Natural killer cell (primary cell): ENCODE measurements at regions not wholly inside any gene's neighbourhood (a gene's known extent, or its start where the extent isn't known, plus 50 kb on each side); places are given as distances from the start of the nearest gene placed in this dataset.

Experiments
- ATAC-seq, 3 donors: fragments of 150-1000 bp in 2 of 3; fragments of 200-7000 bp in 1 of 3; cut with Tn5 transposase; 1 replicate in 1 of 3; 2 replicates in 2 of 3; pipeline ENCODE4 v1.10.0; 2021; ENCODE audit warnings: mild to moderate bottlenecking in 2 of 3, moderate library complexity in 2 of 3
- DNase-seq, 2 donors: peaks; one replicate each; pipeline versions ENCODE4 v3.0.0 to v3.0.0-alpha.2; 2013 to 2021; ENCODE audit warnings: mixed read lengths in 1 of 2
- H3K27ac ChIP-seq: one replicate; pipeline ENCODE4 v1.5.1; 2013; ENCODE audit warnings: mild to moderate bottlenecking, low read length
- H3K27me3 ChIP-seq: one replicate; pipeline ENCODE4 v1.6.1; 2013; ENCODE audit warnings: low read length; ENCODE audit not compliant: control insufficient read depth, insufficient read depth
- H3K36me3 ChIP-seq: one replicate; pipeline ENCODE4 v1.6.1; 2013; ENCODE audit warnings: low read length; ENCODE audit not compliant: control insufficient read depth, insufficient read depth
- H3K4me1 ChIP-seq: one replicate; pipeline ENCODE4 v1.6.1; 2013; ENCODE audit warnings: low read length; ENCODE audit not compliant: control insufficient read depth, insufficient read depth
- H3K4me3 ChIP-seq: one replicate; pipeline ENCODE4 v1.5.1; 2013; ENCODE audit warnings: low read length
- H3K9me3 ChIP-seq: one replicate; pipeline ENCODE4 v1.6.1; 2013; ENCODE audit warnings: low read length; ENCODE audit not compliant: control insufficient read depth, insufficient read depth
- H3K27ac Mint-ChIP-seq, 2 donors: one replicate each; pipeline ENCODE4 v1.8.0; 2022; ENCODE audit warnings: mild to moderate bottlenecking in 2 of 2, mixed read lengths in 2 of 2, moderate library complexity in 1 of 2
- H3K27me3 Mint-ChIP-seq, 2 donors: one replicate each; pipeline ENCODE4 v1.8.0; 2022; ENCODE audit warnings: low read depth in 2 of 2, mixed read lengths in 2 of 2
- H3K36me3 Mint-ChIP-seq: one replicate; pipeline ENCODE4 v1.8.0; 2022; ENCODE audit warnings: mixed read lengths
- H3K4me1 Mint-ChIP-seq, 2 donors: one replicate each; pipeline ENCODE4 v1.8.0; 2022; ENCODE audit warnings: mixed read lengths in 2 of 2
- H3K4me3 Mint-ChIP-seq: one replicate; pipeline ENCODE4 v1.8.0; 2022; ENCODE audit warnings: mild to moderate bottlenecking, moderate library complexity, mixed read lengths
- H3K9me3 Mint-ChIP-seq, 2 donors: one replicate each; pipeline ENCODE4 v1.8.0; 2022; ENCODE audit warnings: mixed read lengths in 2 of 2
- CTCF ChIP-seq: fragments of 200-600 bp; IDR thresholded peaks from one replicate; pipeline ENCODE4 v1.8.0; 2022; ENCODE audit warnings: antibody characterized with exemption
- WGBS: methylation state at CpG from one replicate; pipeline ENCODE4 v1.1.7; 2013; ENCODE audit warnings: missing lambda C conversion rate; ENCODE audit not compliant: insufficient coverage; 5-methylcytosine and 5-hydroxymethylcytosine counted together
- intact Hi-C: fragments of 100-400 bp; cut with micrococcal nuclease; formaldehyde crosslinking; loops from one replicate; pipeline ENCODE4 v1.14.2; 2022

GRCh38 chr12:3996322-3996721 is 123.1 kb upstream of the PARP11 start:
- no peaks in the 10 kb centered on the region for H3K4me1 Mint-ChIP-seq
- peak overlapping the region in 1 of 2 donors; percentile 79 for H3K27ac Mint-ChIP-seq
- TF ChIP-seq CTCF, result no peak
- H3K36me3 Mint-ChIP-seq, result no peaks in the 10 kb centered on the region
- Histone ChIP-seq H3K4me1 (no peaks in the 10 kb centered on the region), H3K9me3 (no peaks in the 10 kb centered on the region), H3K27ac (no peak overlapping the region), H3K27me3 (no peaks in the 10 kb centered on the region), H3K36me3 (no peaks in the 10 kb centered on the region), H3K4me3 (no peak overlapping the region)
- 85% methylated on average over 5 of the region's 5 CpGs for WGBS
- peaks cover 16 to 17% of the 10 kb centered on the region in 2 donors for H3K27me3 Mint-ChIP-seq
- peak overlapping the region; percentile 63 for H3K4me3 Mint-ChIP-seq
- intact Hi-C loops, result loop anchor here (2.0 to 10.0 kb wide), 2 partner anchors 108 to 530 kb away; no protein-coding TSS in a partner anchor
- no peaks in the 10 kb centered on the region for H3K9me3 Mint-ChIP-seq
- ATAC-seq, result no peak
- no peak for DNase-seq

DNA sequence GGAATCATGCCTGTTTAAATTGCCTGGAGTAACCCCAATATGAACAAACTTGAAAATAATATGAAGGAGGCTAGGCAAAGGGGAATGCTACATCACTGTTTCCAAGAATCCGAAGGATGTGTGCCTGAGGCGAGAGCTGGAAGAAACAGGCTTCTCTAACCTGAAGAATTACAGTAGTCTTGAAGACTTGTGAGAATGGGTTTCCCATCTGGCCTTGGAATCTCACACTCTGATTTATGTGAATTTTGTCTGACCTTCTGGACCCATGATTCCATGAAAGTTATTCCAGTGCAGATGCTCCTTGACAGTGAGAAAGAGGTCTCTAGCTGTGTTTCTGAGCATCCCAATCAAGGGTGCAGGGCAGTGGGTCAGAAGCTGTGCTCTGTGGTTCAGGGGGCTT is 122.1 kb upstream of the PARP11 start:
- Mint-ChIP-seq H3K4me1 (no peaks in the 10 kb centered on the region), H3K9me3 (no peaks in the 10 kb centered on the region), H3K4me3 (no peak overlapping the region), H3K27ac (peak overlapping the region in 1 of 2 donors; percentile 79), H3K27me3 (peaks cover 11 to 16% of the 10 kb centered on the region in 2 donors), H3K36me3 (no peaks in the 10 kb centered on the region)
- intact Hi-C loops, result loop anchor here (1.0 to 10.0 kb wide), 2 partner anchors 109 to 282 kb away; no protein-coding TSS in a partner anchor
- TF ChIP-seq CTCF, result no peak
- 98% methylated on average over 2 of the region's 2 CpGs for WGBS
- Histone ChIP-seq H3K36me3 (no peaks in the 10 kb centered on the region), H3K9me3 (no peaks in the 10 kb centered on the region), H3K4me1 (no peaks in the 10 kb centered on the region), H3K27me3 (no peaks in the 10 kb centered on the region), H3K4me3 (no peak overlapping the region), H3K27ac (no peak overlapping the region)
- DNase-seq, result no peak
- no peak for ATAC-seq

DNA sequence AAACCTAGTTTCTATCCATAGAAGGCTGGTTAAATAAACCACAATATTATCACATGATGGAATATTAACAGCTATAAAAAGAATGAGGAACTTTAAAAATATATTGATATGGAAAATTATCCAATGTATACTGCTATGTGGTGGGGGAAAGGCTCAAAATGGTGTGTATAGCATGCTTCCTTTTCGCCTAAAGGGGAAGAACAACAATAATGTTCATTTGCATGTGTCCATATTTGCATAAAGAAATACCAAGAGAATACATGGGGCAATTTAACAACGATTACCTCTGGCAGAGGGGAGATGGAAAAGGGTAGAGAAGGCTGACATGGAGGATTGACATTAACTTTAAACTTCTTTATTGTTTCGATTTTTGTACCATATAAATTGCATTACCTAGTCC is 121.3 kb upstream of the PARP11 start:
- no peak for TF ChIP-seq CTCF
- 67% methylated on average over 1 of the region's 3 CpGs for WGBS
- Histone ChIP-seq H3K4me1 (no peaks in the 10 kb centered on the region), H3K27me3 (no peaks in the 10 kb centered on the region), H3K27ac (no peak overlapping the region), H3K9me3 (no peaks in the 10 kb centered on the region), H3K36me3 (no peaks in the 10 kb centered on the region), H3K4me3 (no peak overlapping the region)
- Mint-ChIP-seq H3K36me3 (no peaks in the 10 kb centered on the region), H3K4me3 (no peak overlapping the region), H3K9me3 (no peaks in the 10 kb centered on the region), H3K4me1 (no peaks in the 10 kb centered on the region), H3K27me3 (peaks cover 11 to 16% of the 10 kb centered on the region in 2 donors), H3K27ac (no peak overlapping the region)
- ATAC-seq (no peak), DNase-seq (no peak)
- intact Hi-C loops, result loop anchor here (10.0 kb wide), 1 partner anchor 110 kb away; no protein-coding TSS in a partner anchor

- no peak for DNase-seq
- H3K4me3 Mint-ChIP-seq, result no peak overlapping the region
- H3K27ac Mint-ChIP-seq, result no peak overlapping the region
- no peaks in the 10 kb centered on the region for H3K9me3 ChIP-seq
- H3K36me3 Mint-ChIP-seq, result no peaks in the 10 kb centered on the region
- no peak overlapping the region for H3K27ac ChIP-seq
- H3K9me3 Mint-ChIP-seq, result no peaks in the 10 kb centered on the region
- 76% methylated on average over 4 of the region's 4 CpGs for WGBS
- H3K36me3 ChIP-seq, result no peaks in the 10 kb centered on the region
- TF ChIP-seq CTCF, result no peak
- peaks cover 11 to 27% of the 10 kb centered on the region in 2 donors for H3K27me3 Mint-ChIP-seq
- H3K4me1 Mint-ChIP-seq, result peaks cover 6% of the 10 kb centered on the region in 2 donors
- ATAC-seq, result no peak
- no peak overlapping the region for H3K4me3 ChIP-seq
- no peaks in the 10 kb centered on the region for H3K27me3 ChIP-seq
- H3K4me1 ChIP-seq, result peaks cover 5% of the 10 kb centered on the region
- intact Hi-C loops, result loop anchor here (10.0 kb wide), 1 partner anchor 112 kb away; no protein-coding TSS in a partner anchor
These were observed 119.7 kb upstream of the PARP11 start for GRCh38 chr12:3992945-3993344.
